OCI-LY7 (cell line): ENCODE measurements at regions not wholly inside any gene's neighbourhood (a gene's known extent, or its start where the extent isn't known, plus 50 kb on each side); places are given as distances from the start of the nearest gene placed in this dataset.

Source experiments
- EZH2phosphoT487 ChIP-seq: fragments of 200-600 bp; sonication (generic); IDR thresholded peaks from 2 replicates; pipeline ENCODE4 v1.6.1; 2018; ENCODE audit warnings: low read depth, borderline replicate concordance, mild to moderate bottlenecking, mixed run types, antibody characterized with exemption, low read length, moderate library complexity, mixed read lengths
- TF ChIP-seq, protein P1 (sequence below): fragments of 200-600 bp; sonication (generic); conservative IDR thresholded peaks from 2 replicates; pipeline ENCODE4 v1.5.1; 2014; ENCODE audit warnings: mild to moderate bottlenecking, antibody characterized with exemption, low read length, moderate library complexity, mixed read lengths

DNA sequence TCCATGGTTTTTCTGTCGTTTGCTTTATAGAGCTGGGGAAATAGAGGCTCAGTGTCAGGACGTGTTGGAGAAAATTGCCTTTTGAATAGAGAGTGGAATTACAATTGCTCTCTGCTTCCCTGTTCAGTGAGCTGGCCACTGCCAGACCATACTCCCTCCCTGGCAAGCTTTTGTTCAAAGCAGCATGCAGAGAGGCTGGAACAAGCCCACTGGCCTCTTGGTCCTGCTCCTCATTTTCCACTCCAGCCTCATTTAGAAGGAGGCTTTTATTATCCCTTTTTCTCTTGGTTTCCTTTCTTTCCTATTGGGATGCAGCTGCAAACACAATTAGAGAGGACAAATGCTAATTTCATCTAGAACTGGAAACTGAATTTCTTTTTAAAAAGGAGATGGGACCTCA, 302.2 kb upstream of the PODXL start:
- TF ChIP-seq, protein P1, sequence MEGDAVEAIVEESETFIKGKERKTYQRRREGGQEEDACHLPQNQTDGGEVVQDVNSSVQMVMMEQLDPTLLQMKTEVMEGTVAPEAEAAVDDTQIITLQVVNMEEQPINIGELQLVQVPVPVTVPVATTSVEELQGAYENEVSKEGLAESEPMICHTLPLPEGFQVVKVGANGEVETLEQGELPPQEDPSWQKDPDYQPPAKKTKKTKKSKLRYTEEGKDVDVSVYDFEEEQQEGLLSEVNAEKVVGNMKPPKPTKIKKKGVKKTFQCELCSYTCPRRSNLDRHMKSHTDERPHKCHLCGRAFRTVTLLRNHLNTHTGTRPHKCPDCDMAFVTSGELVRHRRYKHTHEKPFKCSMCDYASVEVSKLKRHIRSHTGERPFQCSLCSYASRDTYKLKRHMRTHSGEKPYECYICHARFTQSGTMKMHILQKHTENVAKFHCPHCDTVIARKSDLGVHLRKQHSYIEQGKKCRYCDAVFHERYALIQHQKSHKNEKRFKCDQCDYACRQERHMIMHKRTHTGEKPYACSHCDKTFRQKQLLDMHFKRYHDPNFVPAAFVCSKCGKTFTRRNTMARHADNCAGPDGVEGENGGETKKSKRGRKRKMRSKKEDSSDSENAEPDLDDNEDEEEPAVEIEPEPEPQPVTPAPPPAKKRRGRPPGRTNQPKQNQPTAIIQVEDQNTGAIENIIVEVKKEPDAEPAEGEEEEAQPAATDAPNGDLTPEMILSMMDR, result no peak
- TF ChIP-seq EZH2phosphoT487, result no peak
